GM12875 (cell line): ENCODE measurements at regions not wholly inside any gene's neighbourhood (a gene's known extent, or its start where the extent isn't known, plus 50 kb on each side); places are given as distances from the start of the nearest gene placed in this dataset.
"Not testable (repeated sequence)": the region's sequence is repeated elsewhere in the genome, so short reads cannot be mapped to it uniquely, and the experiment has no call there.

Experiments used
- H3K4me3 ChIP-seq: one replicate; pipeline ENCODE4 v1.5.1; 2011; ENCODE audit warnings: low read depth, low read length, control low read depth
- TF ChIP-seq, protein P1 (sequence below): IDR thresholded peaks from 2 replicates; pipeline ENCODE4 v1.5.1; 2011; ENCODE audit warnings: low read depth, mild to moderate bottlenecking, control low read depth, inconsistent platforms, low read length, moderate library complexity, borderline replicate concordance; ENCODE audit not compliant: insufficient read depth

DNA sequence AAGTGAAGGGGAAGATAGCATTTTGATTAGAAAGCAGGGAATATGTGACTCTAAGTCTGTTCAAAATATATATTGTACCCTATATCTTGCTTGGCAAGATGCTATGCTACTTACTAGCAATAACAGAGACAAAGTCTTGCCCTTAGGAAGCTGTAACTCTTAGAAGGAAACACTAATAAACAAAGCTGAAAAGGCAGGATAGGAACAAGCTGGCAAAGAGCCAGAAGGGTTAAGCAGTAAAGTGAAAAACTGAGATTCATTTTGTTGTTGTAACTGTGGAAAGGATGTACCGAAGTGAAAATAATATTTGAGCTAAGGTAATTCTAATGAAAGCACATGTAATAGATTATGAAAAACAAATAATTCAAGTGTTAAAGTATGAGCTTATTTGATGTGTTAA lies 527.1 kb upstream of the FLRT2 start:
- no peak overlapping the region for H3K4me3 ChIP-seq
- TF ChIP-seq, protein P1, sequence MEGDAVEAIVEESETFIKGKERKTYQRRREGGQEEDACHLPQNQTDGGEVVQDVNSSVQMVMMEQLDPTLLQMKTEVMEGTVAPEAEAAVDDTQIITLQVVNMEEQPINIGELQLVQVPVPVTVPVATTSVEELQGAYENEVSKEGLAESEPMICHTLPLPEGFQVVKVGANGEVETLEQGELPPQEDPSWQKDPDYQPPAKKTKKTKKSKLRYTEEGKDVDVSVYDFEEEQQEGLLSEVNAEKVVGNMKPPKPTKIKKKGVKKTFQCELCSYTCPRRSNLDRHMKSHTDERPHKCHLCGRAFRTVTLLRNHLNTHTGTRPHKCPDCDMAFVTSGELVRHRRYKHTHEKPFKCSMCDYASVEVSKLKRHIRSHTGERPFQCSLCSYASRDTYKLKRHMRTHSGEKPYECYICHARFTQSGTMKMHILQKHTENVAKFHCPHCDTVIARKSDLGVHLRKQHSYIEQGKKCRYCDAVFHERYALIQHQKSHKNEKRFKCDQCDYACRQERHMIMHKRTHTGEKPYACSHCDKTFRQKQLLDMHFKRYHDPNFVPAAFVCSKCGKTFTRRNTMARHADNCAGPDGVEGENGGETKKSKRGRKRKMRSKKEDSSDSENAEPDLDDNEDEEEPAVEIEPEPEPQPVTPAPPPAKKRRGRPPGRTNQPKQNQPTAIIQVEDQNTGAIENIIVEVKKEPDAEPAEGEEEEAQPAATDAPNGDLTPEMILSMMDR: no peak

- TF ChIP-seq, protein P1: no peak
Measured at GRCh38 chr14:85003805-85004204, 526.1 kb upstream of the FLRT2 start.

DNA sequence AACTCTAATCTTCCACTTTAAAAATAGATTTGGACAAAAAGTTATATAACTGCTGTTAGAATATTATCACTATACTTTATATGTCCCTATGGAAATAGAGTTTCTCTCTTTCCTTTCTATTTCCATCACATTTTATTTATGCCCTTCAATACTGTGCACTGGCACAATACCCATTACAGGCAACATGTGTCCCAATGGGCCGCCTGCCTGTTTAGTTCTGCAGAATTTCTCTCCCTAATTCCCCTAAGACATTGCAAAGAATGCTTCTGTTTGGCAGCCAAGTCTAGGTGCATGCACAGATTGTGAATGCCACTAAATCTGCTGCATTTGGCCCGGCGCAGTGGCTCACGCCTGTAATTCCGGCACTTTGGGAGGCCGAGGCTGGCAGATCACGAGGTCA lies 520.4 kb upstream of the FLRT2 start:
- TF ChIP-seq, protein P1: no peak

More at GRCh38 chr14:85003805-85004204, 526.1 kb upstream of the FLRT2 start:
- no peak overlapping the region for H3K4me3 ChIP-seq

DNA sequence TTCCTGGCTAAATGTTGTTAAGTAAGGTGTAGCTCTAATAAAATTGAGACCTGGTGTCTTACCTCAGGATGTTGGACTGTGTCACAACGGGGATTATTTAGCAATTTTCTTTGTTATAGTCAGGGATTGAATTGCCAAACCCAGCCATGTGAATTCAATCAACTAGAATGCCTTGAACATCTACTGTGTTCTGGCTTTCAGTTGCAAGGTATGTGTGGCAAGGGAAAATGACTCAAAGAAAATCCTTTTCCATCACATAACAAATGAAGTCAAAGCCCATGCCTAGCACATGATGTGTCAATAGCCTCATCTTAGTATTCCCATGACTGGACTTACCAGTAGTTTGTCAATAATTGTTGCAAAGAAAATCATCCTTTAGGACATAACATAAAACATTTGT lies 519.8 kb upstream of the FLRT2 start:
- TF ChIP-seq, protein P1: no peak
- H3K4me3 ChIP-seq: no peak overlapping the region

More for the DNA sequence above, 520.4 kb upstream of the FLRT2 start:
- H3K4me3 ChIP-seq: no peak overlapping the region

GRCh38 chr14:85016496-85016895 lies 513.4 kb upstream of the FLRT2 start:
- TF ChIP-seq, protein P1: no peak
- H3K4me3 ChIP-seq: no peak overlapping the region

- H3K4me3 ChIP-seq: not testable (repeated sequence)
Measured at GRCh38 chr14:85023866-85024265, 506.1 kb upstream of the FLRT2 start.

- TF ChIP-seq, protein P1: no peak
- no peak overlapping the region for H3K4me3 ChIP-seq
Measured at GRCh38 chr14:85024931-85025330, 505.0 kb upstream of the FLRT2 start.

DNA sequence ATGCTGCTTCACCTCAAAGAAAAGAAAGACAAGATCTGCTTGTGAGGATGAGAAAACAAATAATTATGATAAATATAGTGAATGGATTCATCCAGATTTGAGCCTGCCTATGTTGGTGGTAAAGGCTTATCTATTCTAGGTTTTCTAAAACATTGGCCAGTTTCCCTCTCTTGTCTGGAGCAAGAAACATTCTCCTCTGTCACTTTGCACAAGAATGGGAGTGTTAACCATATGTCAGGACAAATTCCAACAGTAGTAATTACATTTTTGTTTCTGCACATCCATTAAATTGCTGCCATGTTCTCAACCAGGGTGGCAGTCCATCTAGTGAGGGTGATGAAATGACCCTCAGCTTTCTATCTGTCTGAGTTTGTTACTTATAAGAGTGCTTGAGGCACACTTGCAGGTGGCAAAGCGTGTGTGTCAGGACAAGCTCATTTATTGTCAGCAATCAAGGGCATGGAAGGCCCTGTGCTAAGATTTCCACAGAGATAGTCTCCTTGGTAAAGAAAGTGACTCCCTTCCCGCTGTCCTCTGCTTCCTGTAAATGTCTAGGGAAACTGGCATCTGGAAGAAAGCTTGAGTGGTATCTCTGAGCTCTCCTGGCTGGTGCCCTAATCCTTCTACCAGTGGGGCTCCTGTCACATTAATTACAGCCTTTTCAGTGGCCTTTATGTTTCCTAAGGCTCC lies 502.1 kb upstream of the FLRT2 start:
- no peak overlapping the region for H3K4me3 ChIP-seq
- TF ChIP-seq, protein P1: no peak
